Activated CD4-positive, alpha-beta T cell treated with anti-CD3 and anti-CD28 coated beads for 36 hours (primary cell): ENCODE measurements at regions not wholly inside any gene's neighbourhood (a gene's known extent, or its start where the extent isn't known, plus 50 kb on each side); places are given as distances from the start of the nearest gene placed in this dataset.
"Not testable (repeated sequence)": the region's sequence is repeated elsewhere in the genome, so short reads cannot be mapped to it uniquely, and the experiment has no call there.

Source experiments
- ATAC-seq: fragments of 200-7000 bp; cut with Tn5 transposase; one replicate; pipeline ENCODE4 v1.10.0; 2021; ENCODE audit warnings: mild to moderate bottlenecking, moderate library complexity
- CTCF ChIA-PET: fragments of 350-600 bp; sonication (Branson Sonifier 250); formaldehyde crosslinking; loops from one replicate; lab custom pipeline; 2021; ENCODE audit warnings: antibody characterized with exemption; lab: Charles Lee
- POLR2A ChIA-PET: fragments of 350-600 bp; sonication (Branson Sonifier 250); formaldehyde crosslinking; loops from one replicate; lab custom pipeline; 2021; ENCODE audit warnings: antibody characterized with exemption, inconsistent platforms; lab: Charles Lee
- DNase-seq: peaks from one replicate; pipeline ENCODE4 v3.0.0-alpha.2; 2020
- H3K27ac Mint-ChIP-seq: one replicate; pipeline ENCODE4 v1.8.0; 2021; ENCODE audit warnings: mixed read lengths
- H3K27me3 Mint-ChIP-seq: one replicate; pipeline ENCODE4 v1.8.0; 2021; ENCODE audit warnings: mixed read lengths
- H3K36me3 Mint-ChIP-seq: one replicate; pipeline ENCODE4 v1.8.0; 2021; ENCODE audit warnings: low read depth, mixed read lengths
- H3K4me1 Mint-ChIP-seq: one replicate; pipeline ENCODE4 v1.8.0; 2021; ENCODE audit warnings: mixed read lengths
- H3K4me3 Mint-ChIP-seq: one replicate; pipeline ENCODE4 v1.8.0; 2021; ENCODE audit warnings: mild to moderate bottlenecking, moderate library complexity, mixed read lengths
- H3K9me3 Mint-ChIP-seq: one replicate; pipeline ENCODE4 v1.8.0; 2021; ENCODE audit warnings: low read depth, mixed read lengths
- intact Hi-C, 2 experiments: fragments of 100-400 bp; cut with DNase I in 1 of 2; cut with micrococcal nuclease in 1 of 2; formaldehyde crosslinking; loops; one replicate each; pipeline versions ENCODE4 v1.14.2 to v1.15.1; 2022 to 2024; cut with DNase I, micrococcal nuclease

GRCh38 chr6:134549854-134550253, 231.9 kb upstream of the SGK1 start:
- Mint-ChIP-seq H3K9me3 (no peaks in the 10 kb centered on the region), H3K36me3 (no peaks in the 10 kb centered on the region), H3K27ac (no peak overlapping the region), H3K27me3 (no peaks in the 10 kb centered on the region), H3K4me1 (no peaks in the 10 kb centered on the region), H3K4me3 (no peak overlapping the region)
- DNase-seq (no peak), ATAC-seq (no peak)
- ChIA-PET CTCF (interaction anchor here (0.7 to 1.5 kb wide), 2 partner anchors 11 to 75 kb away, joined by 3 to 4 read pairs; no protein-coding TSS in a partner anchor), POLR2A (no interaction called here)
- intact Hi-C loops, result no loop called here

- POLR2A ChIA-PET, result interaction anchor here (0.6 kb wide), 1 partner anchor 27 kb away, joined by 7 read pairs; no protein-coding TSS in a partner anchor
- DNase-seq (no peak), ATAC-seq (no peak)
- Mint-ChIP-seq H3K27ac (no peak overlapping the region), H3K36me3 (no peaks in the 10 kb centered on the region), H3K4me1 (peaks cover 8% of the 10 kb centered on the region), H3K9me3 (no peaks in the 10 kb centered on the region), H3K4me3 (no peak overlapping the region), H3K27me3 (no peaks in the 10 kb centered on the region)
- intact Hi-C loops, result no loop called here
- CTCF ChIA-PET, result no interaction called here
These were observed 229.2 kb upstream of the SGK1 start for GRCh38 chr6:134546962-134547645.

GRCh38 chr6:134544737-134545136, 226.8 kb upstream of the SGK1 start:
- Mint-ChIP-seq H3K27ac (no peak overlapping the region), H3K4me3 (no peak overlapping the region), H3K27me3 (peaks cover 2% of the 10 kb centered on the region), H3K9me3 (no peaks in the 10 kb centered on the region), H3K36me3 (no peaks in the 10 kb centered on the region), H3K4me1 (peaks cover 20% of the 10 kb centered on the region)
- CTCF ChIA-PET, result no interaction called here
- ATAC-seq (no peak), DNase-seq (no peak)
- intact Hi-C loops, result no loop called here
- POLR2A ChIA-PET, result no interaction called here

GRCh38 chr6:134543128-134543527, 225.2 kb upstream of the SGK1 start:
- ATAC-seq, result peak; percentile 78
- peaks cover 22% of the 10 kb centered on the region for H3K4me1 Mint-ChIP-seq
- H3K9me3 Mint-ChIP-seq, result no peaks in the 10 kb centered on the region
- peaks cover 6% of the 10 kb centered on the region for H3K27me3 Mint-ChIP-seq
- no peak overlapping the region for H3K27ac Mint-ChIP-seq
- POLR2A ChIA-PET, result no interaction called here
- DNase-seq, result no peak
- no peak overlapping the region for H3K4me3 Mint-ChIP-seq
- no peaks in the 10 kb centered on the region for H3K36me3 Mint-ChIP-seq
- intact Hi-C loops, result no loop called here
- CTCF ChIA-PET, result interaction anchor here (0.9 kb wide), 1 partner anchor 98 kb away, joined by 3 read pairs; no protein-coding TSS in a partner anchor

GRCh38 chr6:134541001-134541400, 223.1 kb upstream of the SGK1 start:
- ATAC-seq (no peak), DNase-seq (no peak)
- Mint-ChIP-seq H3K4me3 (no peak overlapping the region), H3K36me3 (no peaks in the 10 kb centered on the region), H3K9me3 (no peaks in the 10 kb centered on the region), H3K27ac (no peak overlapping the region), H3K4me1 (peaks cover 22% of the 10 kb centered on the region), H3K27me3 (peaks cover 6% of the 10 kb centered on the region)
- CTCF ChIA-PET, result interaction anchor here (0.6 kb wide), 1 partner anchor 149 kb away, joined by 4 read pairs; no protein-coding TSS in a partner anchor
- POLR2A ChIA-PET, result no interaction called here
- intact Hi-C loops, result no loop called here

- peaks cover 24% of the 10 kb centered on the region for H3K4me1 Mint-ChIP-seq
- no peak overlapping the region for H3K4me3 Mint-ChIP-seq
- intact Hi-C loops, result no loop called here
- no peaks in the 10 kb centered on the region for H3K9me3 Mint-ChIP-seq
- ChIA-PET POLR2A (no interaction called here), CTCF (interaction anchor here (0.5 to 1.2 kb wide), 2 partner anchors 88 to 517 kb away, joined by 3 to 4 read pairs; no protein-coding TSS in a partner anchor)
- peaks cover 6% of the 10 kb centered on the region for H3K27me3 Mint-ChIP-seq
- DNase-seq, result no peak
- H3K27ac Mint-ChIP-seq, result no peak overlapping the region
- ATAC-seq, result no peak
- no peaks in the 10 kb centered on the region for H3K36me3 Mint-ChIP-seq
These were observed 222.0 kb upstream of the SGK1 start for GRCh38 chr6:134539865-134540323.

- H3K36me3 Mint-ChIP-seq, POLR2A ChIA-PET: not testable (repeated sequence)
- peaks cover 24% of the 10 kb centered on the region for H3K4me1 Mint-ChIP-seq
These were observed 219.9 kb upstream of the SGK1 start for GRCh38 chr6:134537765-134538164.

GRCh38 chr6:134537146-134537555, 219.2 kb upstream of the SGK1 start:
- no peak for DNase-seq
- intact Hi-C loops, result no loop called here
- Mint-ChIP-seq H3K4me3 (no peak overlapping the region), H3K4me1 (peaks cover 26% of the 10 kb centered on the region), H3K27ac (no peak overlapping the region), H3K27me3 (peaks cover 6% of the 10 kb centered on the region), H3K9me3 (no peaks in the 10 kb centered on the region), H3K36me3 (no peaks in the 10 kb centered on the region)
- ChIA-PET CTCF (interaction anchor here (0.6 kb wide), 1 partner anchor 404 kb away, joined by 3 read pairs; no protein-coding TSS in a partner anchor), POLR2A (no interaction called here)
- ATAC-seq, result peak; percentile 27

More at GRCh38 chr6:134537765-134538164, 219.9 kb upstream of the SGK1 start:
- H3K9me3 Mint-ChIP-seq, DNase-seq, H3K27ac Mint-ChIP-seq, ATAC-seq, H3K27me3 Mint-ChIP-seq, CTCF ChIA-PET, intact Hi-C loops, H3K4me3 Mint-ChIP-seq: not testable (repeated sequence)

GRCh38 chr6:134535831-134536230, 217.9 kb upstream of the SGK1 start:
- DNase-seq, result no peak
- Mint-ChIP-seq H3K36me3 (no peaks in the 10 kb centered on the region), H3K27me3 (peaks cover 5% of the 10 kb centered on the region), H3K4me3 (no peak overlapping the region), H3K9me3 (no peaks in the 10 kb centered on the region), H3K27ac (no peak overlapping the region), H3K4me1 (peaks cover 25% of the 10 kb centered on the region)
- CTCF ChIA-PET, result interaction anchor here (0.5 to 0.7 kb wide), 2 partner anchors 91 to 347 kb away, joined by 3 to 4 read pairs; no protein-coding TSS in a partner anchor
- intact Hi-C loops, result no loop called here
- POLR2A ChIA-PET, result no interaction called here
- ATAC-seq, result no peak

- Mint-ChIP-seq H3K4me3 (no peak overlapping the region), H3K4me1 (peaks cover 21% of the 10 kb centered on the region), H3K27me3 (peaks cover 5% of the 10 kb centered on the region), H3K27ac (no peak overlapping the region), H3K36me3 (peaks cover 1% of the 10 kb centered on the region), H3K9me3 (peaks cover 2% of the 10 kb centered on the region)
- ChIA-PET POLR2A (no interaction called here), CTCF (interaction anchor here (1.0 kb wide), 1 partner anchor 406 kb away, joined by 3 read pairs; no protein-coding TSS in a partner anchor)
- intact Hi-C loops, result loop anchor here in 1 of 2 experiments (5.0 kb wide), 1 partner anchor 362 kb away; no protein-coding TSS in a partner anchor
- DNase-seq (peak; percentile 38), ATAC-seq (peak; percentile 81)
These were observed 216.8 kb upstream of the SGK1 start for GRCh38 chr6:134534708-134535149.

GRCh38 chr6:134533991-134534390, 216.1 kb upstream of the SGK1 start:
- peaks cover 1% of the 10 kb centered on the region for H3K36me3 Mint-ChIP-seq

More at GRCh38 chr6:134533991-134534390, 216.1 kb upstream of the SGK1 start:
- Mint-ChIP-seq H3K27me3 (peaks cover 5% of the 10 kb centered on the region), H3K27ac (no peak overlapping the region), H3K4me1 (peaks cover 25% of the 10 kb centered on the region), H3K9me3 (peaks cover 2% of the 10 kb centered on the region), H3K4me3 (no peak overlapping the region)
- ATAC-seq (no peak), DNase-seq (no peak)
- intact Hi-C loops, result loop anchor here in 1 of 2 experiments (5.0 kb wide), 1 partner anchor 362 kb away; no protein-coding TSS in a partner anchor
- ChIA-PET CTCF (no interaction called here), POLR2A (interaction anchor here (0.6 kb wide), 1 partner anchor 14 kb away, joined by 3 read pairs; no protein-coding TSS in a partner anchor)
